Mammary epithelial cell (primary cell): ENCODE measurements at regions not wholly inside any gene's neighbourhood (a gene's known extent, or its start where the extent isn't known, plus 50 kb on each side); places are given as distances from the start of the nearest gene placed in this dataset.

Source experiments
- EZH2 ChIP-seq: IDR thresholded peaks from 2 replicates; pipeline ENCODE4 v1.6.1; 2012; ENCODE audit warnings: low read length, inconsistent platforms, borderline replicate concordance
- TF ChIP-seq, protein P1 (sequence below), 2 donors: IDR thresholded peaks in 1 of 2; conservative IDR thresholded peaks in 1 of 2; 2 replicates each; pipeline ENCODE4 v1.5.1; 2011 to 2012; ENCODE audit warnings: inconsistent platforms in 2 of 2, low read length in 2 of 2, mild to moderate bottlenecking in 2 of 2, control low read depth in 1 of 2, low read depth in 1 of 2; ENCODE audit not compliant: insufficient read depth in 1 of 2; ENCODE audit errors: extremely low read depth in 1 of 2

DNA sequence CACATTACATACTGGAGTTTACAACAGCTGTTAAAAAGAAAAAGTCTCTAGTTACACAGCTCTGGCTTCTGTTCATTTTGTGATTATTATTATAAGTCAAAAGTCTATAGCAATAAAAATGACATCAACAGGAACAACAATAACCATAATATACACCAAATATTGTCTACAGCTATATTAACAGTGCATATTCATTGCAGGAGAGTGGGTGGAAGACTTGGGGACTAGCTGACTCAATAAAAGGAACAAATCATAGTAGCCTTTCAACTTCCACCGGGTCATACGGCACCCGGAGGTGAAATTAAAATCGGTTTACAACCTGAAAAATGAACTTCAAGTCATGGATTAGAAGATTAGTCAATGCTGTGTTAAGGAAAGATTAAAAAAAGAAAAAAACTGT lies 642.1 kb downstream of the SATB2 start:
- TF ChIP-seq, protein P1, sequence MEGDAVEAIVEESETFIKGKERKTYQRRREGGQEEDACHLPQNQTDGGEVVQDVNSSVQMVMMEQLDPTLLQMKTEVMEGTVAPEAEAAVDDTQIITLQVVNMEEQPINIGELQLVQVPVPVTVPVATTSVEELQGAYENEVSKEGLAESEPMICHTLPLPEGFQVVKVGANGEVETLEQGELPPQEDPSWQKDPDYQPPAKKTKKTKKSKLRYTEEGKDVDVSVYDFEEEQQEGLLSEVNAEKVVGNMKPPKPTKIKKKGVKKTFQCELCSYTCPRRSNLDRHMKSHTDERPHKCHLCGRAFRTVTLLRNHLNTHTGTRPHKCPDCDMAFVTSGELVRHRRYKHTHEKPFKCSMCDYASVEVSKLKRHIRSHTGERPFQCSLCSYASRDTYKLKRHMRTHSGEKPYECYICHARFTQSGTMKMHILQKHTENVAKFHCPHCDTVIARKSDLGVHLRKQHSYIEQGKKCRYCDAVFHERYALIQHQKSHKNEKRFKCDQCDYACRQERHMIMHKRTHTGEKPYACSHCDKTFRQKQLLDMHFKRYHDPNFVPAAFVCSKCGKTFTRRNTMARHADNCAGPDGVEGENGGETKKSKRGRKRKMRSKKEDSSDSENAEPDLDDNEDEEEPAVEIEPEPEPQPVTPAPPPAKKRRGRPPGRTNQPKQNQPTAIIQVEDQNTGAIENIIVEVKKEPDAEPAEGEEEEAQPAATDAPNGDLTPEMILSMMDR (conservative IDR thresholded peaks at IDR 0.05 in 1 of 2, IDR thresholded peaks at IDR 0.05 in 1 of 2; ENCODE audit: extremely low read depth in 1 of 2, insufficient read depth in 1 of 2, low read depth in 1 of 2, low read length in 2 of 2): no peak
- TF ChIP-seq EZH2: no peak
